ENCODE measurements at regions not wholly inside any gene's neighbourhood (a gene's known extent, or its start where the extent isn't known, plus 50 kb on each side); places are given as distances from the start of the nearest gene placed in this dataset.

DNA sequence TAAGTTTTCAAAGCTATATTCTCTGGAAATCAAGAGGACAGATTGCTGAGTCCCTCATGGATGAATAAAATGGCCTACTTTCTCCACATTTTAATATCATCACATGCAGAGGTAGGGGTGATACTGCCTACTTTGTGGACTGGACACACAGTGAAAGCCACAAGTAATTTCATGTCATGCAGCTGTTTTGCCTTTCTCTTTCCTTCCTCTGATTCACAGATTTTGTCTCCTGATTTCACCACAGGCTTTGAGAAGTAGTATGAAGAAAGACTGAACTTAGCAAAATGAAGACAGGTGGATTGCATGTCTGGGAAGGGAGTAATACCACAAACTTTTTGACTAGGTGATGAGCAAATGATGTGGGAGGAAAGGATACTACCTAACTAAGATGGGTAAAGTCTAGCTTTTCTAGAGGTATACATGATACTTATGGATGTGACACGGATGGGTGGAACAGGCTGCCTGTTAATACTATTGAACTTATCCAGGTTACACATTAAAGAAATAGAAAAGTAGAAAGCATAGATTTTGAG, 478.4 kb upstream of the GOT2 start (continued):
- no peak for TF ChIP-seq SUPT20H (IDR thresholded peaks at IDR 0.05; ENCODE audit: borderline replicate concordance, control insufficient read depth, low read depth, low read length)
- TF ChIP-seq, protein P1, sequence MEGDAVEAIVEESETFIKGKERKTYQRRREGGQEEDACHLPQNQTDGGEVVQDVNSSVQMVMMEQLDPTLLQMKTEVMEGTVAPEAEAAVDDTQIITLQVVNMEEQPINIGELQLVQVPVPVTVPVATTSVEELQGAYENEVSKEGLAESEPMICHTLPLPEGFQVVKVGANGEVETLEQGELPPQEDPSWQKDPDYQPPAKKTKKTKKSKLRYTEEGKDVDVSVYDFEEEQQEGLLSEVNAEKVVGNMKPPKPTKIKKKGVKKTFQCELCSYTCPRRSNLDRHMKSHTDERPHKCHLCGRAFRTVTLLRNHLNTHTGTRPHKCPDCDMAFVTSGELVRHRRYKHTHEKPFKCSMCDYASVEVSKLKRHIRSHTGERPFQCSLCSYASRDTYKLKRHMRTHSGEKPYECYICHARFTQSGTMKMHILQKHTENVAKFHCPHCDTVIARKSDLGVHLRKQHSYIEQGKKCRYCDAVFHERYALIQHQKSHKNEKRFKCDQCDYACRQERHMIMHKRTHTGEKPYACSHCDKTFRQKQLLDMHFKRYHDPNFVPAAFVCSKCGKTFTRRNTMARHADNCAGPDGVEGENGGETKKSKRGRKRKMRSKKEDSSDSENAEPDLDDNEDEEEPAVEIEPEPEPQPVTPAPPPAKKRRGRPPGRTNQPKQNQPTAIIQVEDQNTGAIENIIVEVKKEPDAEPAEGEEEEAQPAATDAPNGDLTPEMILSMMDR (IDR thresholded peaks at IDR 0.05 in 2 of 3, conservative IDR thresholded peaks at IDR 0.05 in 1 of 3; ENCODE audit: control insufficient read depth in 2 of 3, extremely low read depth in 1 of 3, insufficient read depth in 1 of 3, low read depth in 3 of 3, low read length in 3 of 3), result no peak

DNA sequence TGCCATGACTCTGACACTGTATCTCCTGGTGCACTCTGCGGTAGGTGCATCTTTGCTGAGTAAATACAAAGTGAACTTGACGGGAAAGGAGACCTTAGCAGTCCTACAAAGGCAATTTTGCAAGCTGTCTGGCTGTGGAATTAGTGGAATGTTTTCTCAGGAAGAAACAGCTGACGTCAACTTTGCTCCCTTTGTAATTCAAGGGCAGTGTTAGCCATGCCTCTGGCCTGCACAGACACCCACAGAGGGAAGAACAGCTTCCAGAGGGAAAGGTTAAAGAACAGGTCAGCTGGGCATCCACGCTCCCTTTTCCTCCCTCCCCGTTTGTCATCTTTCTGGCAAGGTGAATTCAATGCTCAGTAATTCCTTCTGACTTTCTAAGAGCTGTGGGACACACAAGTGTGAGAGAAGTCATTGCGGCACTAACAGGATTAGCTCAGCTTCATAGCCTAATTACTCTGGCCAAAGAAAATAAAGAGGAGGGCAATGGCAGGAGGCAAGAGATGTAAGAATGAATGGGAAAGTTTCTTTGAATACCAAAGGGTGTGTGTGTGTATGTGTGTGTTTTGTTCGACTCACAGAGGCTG, 476.9 kb upstream of the GOT2 start:
- RAD21 ChIA-PET (ENCODE audit: unreplicated experiment), result no interaction called here
- Histone ChIP-seq H3K27ac (ENCODE audit: control insufficient read depth, insufficient read depth) (no peak overlapping the region), H3K9me3 (replicated peaks; ENCODE audit: control insufficient read depth, insufficient read depth, low read length) (no peaks in the 10 kb centered on the region), H3K4me2 (ENCODE audit: control insufficient read depth, insufficient read depth) (no peak overlapping the region), H3K4me1 (ENCODE audit: control insufficient read depth, insufficient read depth, low read length) (no peaks in the 10 kb centered on the region), H3K9ac (ENCODE audit: control insufficient read depth, insufficient read depth, low read length) (no peak overlapping the region), H3K79me2 (ENCODE audit: control insufficient read depth, insufficient read depth, low read length) (no peaks in the 10 kb centered on the region), H3K27me3 (replicated peaks in 1 of 2; ENCODE audit: control insufficient read depth in 2 of 2, insufficient read depth in 2 of 2, low read length in 1 of 2) (no peaks in the 10 kb centered on the region), H2AFZ (ENCODE audit: control insufficient read depth, low read depth, low read length) (no peak overlapping the region), H3K4me3 (no peak overlapping the region), H3K36me3 (ENCODE audit: control insufficient read depth in 2 of 2, insufficient read depth in 2 of 2, low read length in 1 of 2) (no peaks in the 10 kb centered on the region), H4K20me1 (ENCODE audit: control insufficient read depth, insufficient read depth) (no peaks in the 10 kb centered on the region)
- 19% methylated on average over 7 of the region's 7 CpGs for WGBS (ENCODE audit: insufficient coverage, insufficient replicate concordance, low lambda C conversion rate, missing lambda C conversion rate)
- CTCF ChIA-PET, result interaction anchor here (0.6 kb wide), 1 partner anchor 279 kb away, joined by 3 read pairs; no protein-coding TSS in a partner anchor
- ATAC-seq (no peak), DNase-seq (ENCODE audit: low read depth, low spot score) (no peak), FAIRE-seq (no peak)
- in situ Hi-C loops (cut with MboI) (no loop called here), intact Hi-C loops (cut with micrococcal nuclease; ENCODE audit: unreplicated experiment) (no loop called here)
- BruUV-seq (replicated peaks), result no TSS peak
- SMC1A ChIA-PET (ENCODE audit: uncharacterized antibody, unreplicated experiment), result interaction anchor here (0.5 kb wide), 1 partner anchor 54 kb away, joined by 3 read pairs; no protein-coding TSS in a partner anchor
- POLR2A ChIA-PET, result no interaction called here
- no peak for TF ChIP-seq NRF1 (conservative IDR thresholded peaks at IDR 0.05; ENCODE audit: low read depth, low read length)
- no peak for TF ChIP-seq ZNF24 (IDR thresholded peaks at IDR 0.05)
- TF ChIP-seq KDM1A (IDR thresholded peaks at IDR 0.05; ENCODE audit: borderline replicate concordance), result no peak
- TF ChIP-seq CHD2 (IDR thresholded peaks at IDR 0.05; ENCODE audit: borderline replicate concordance, low read depth, low read length), result no peak
- TF ChIP-seq, protein P2, sequence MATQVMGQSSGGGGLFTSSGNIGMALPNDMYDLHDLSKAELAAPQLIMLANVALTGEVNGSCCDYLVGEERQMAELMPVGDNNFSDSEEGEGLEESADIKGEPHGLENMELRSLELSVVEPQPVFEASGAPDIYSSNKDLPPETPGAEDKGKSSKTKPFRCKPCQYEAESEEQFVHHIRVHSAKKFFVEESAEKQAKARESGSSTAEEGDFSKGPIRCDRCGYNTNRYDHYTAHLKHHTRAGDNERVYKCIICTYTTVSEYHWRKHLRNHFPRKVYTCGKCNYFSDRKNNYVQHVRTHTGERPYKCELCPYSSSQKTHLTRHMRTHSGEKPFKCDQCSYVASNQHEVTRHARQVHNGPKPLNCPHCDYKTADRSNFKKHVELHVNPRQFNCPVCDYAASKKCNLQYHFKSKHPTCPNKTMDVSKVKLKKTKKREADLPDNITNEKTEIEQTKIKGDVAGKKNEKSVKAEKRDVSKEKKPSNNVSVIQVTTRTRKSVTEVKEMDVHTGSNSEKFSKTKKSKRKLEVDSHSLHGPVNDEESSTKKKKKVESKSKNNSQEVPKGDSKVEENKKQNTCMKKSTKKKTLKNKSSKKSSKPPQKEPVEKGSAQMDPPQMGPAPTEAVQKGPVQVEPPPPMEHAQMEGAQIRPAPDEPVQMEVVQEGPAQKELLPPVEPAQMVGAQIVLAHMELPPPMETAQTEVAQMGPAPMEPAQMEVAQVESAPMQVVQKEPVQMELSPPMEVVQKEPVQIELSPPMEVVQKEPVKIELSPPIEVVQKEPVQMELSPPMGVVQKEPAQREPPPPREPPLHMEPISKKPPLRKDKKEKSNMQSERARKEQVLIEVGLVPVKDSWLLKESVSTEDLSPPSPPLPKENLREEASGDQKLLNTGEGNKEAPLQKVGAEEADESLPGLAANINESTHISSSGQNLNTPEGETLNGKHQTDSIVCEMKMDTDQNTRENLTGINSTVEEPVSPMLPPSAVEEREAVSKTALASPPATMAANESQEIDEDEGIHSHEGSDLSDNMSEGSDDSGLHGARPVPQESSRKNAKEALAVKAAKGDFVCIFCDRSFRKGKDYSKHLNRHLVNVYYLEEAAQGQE (IDR thresholded peaks at IDR 0.05; ENCODE audit: low read depth, low read length), result no peak
- no peak for TF ChIP-seq SMAD1 (IDR thresholded peaks at IDR 0.05; ENCODE audit: low read depth, partially characterized antibody)
- no peak for TF ChIP-seq CBX3 (IDR thresholded peaks at IDR 0.05; ENCODE audit: borderline replicate concordance, low read depth)
- TF ChIP-seq POLR2AphosphoS5 (IDR thresholded peaks at IDR 0.05; ENCODE audit: low read length), result no peak
- TF ChIP-seq BHLHE40 (IDR thresholded peaks at IDR 0.05; ENCODE audit: borderline replicate concordance in 1 of 2, low read depth in 2 of 2, low read length in 1 of 2), result no peak
- no peak for TF ChIP-seq CBX5 (IDR thresholded peaks at IDR 0.05; ENCODE audit: low read depth)
- TF ChIP-seq, protein P3, sequence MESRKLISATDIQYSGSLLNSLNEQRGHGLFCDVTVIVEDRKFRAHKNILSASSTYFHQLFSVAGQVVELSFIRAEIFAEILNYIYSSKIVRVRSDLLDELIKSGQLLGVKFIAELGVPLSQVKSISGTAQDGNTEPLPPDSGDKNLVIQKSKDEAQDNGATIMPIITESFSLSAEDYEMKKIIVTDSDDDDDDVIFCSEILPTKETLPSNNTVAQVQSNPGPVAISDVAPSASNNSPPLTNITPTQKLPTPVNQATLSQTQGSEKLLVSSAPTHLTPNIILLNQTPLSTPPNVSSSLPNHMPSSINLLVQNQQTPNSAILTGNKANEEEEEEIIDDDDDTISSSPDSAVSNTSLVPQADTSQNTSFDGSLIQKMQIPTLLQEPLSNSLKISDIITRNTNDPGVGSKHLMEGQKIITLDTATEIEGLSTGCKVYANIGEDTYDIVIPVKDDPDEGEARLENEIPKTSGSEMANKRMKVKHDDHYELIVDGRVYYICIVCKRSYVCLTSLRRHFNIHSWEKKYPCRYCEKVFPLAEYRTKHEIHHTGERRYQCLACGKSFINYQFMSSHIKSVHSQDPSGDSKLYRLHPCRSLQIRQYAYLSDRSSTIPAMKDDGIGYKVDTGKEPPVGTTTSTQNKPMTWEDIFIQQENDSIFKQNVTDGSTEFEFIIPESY (IDR thresholded peaks at IDR 0.05), result no peak
- TF ChIP-seq IKZF2 (IDR thresholded peaks at IDR 0.05), result no peak
- no peak for TF ChIP-seq STAT3 (IDR thresholded peaks at IDR 0.05; ENCODE audit: low read depth, low read length)
- TF ChIP-seq ZNF217 (IDR thresholded peaks at IDR 0.05), result no peak
